Mammary epithelial cell (primary cell): ENCODE measurements at regions not wholly inside any gene's neighbourhood (a gene's known extent, or its start where the extent isn't known, plus 50 kb on each side); places are given as distances from the start of the nearest gene placed in this dataset.

ENCODE experiments used
- EZH2 ChIP-seq: IDR thresholded peaks from 2 replicates; pipeline ENCODE4 v1.6.1; 2012; ENCODE audit warnings: low read length, inconsistent platforms, borderline replicate concordance
- TF ChIP-seq, protein P1 (sequence below), 2 donors: IDR thresholded peaks in 1 of 2; conservative IDR thresholded peaks in 1 of 2; 2 replicates each; pipeline ENCODE4 v1.5.1; 2011 to 2012; ENCODE audit warnings: inconsistent platforms in 2 of 2, low read length in 2 of 2, mild to moderate bottlenecking in 2 of 2, control low read depth in 1 of 2, low read depth in 1 of 2; ENCODE audit not compliant: insufficient read depth in 1 of 2; ENCODE audit errors: extremely low read depth in 1 of 2

- no peak for TF ChIP-seq EZH2
- TF ChIP-seq, protein P1, sequence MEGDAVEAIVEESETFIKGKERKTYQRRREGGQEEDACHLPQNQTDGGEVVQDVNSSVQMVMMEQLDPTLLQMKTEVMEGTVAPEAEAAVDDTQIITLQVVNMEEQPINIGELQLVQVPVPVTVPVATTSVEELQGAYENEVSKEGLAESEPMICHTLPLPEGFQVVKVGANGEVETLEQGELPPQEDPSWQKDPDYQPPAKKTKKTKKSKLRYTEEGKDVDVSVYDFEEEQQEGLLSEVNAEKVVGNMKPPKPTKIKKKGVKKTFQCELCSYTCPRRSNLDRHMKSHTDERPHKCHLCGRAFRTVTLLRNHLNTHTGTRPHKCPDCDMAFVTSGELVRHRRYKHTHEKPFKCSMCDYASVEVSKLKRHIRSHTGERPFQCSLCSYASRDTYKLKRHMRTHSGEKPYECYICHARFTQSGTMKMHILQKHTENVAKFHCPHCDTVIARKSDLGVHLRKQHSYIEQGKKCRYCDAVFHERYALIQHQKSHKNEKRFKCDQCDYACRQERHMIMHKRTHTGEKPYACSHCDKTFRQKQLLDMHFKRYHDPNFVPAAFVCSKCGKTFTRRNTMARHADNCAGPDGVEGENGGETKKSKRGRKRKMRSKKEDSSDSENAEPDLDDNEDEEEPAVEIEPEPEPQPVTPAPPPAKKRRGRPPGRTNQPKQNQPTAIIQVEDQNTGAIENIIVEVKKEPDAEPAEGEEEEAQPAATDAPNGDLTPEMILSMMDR (conservative IDR thresholded peaks at IDR 0.05 in 1 of 2, IDR thresholded peaks at IDR 0.05 in 1 of 2; ENCODE audit: extremely low read depth in 1 of 2, insufficient read depth in 1 of 2, low read depth in 1 of 2, low read length in 2 of 2) = no peak
Observed at GRCh38 chr2:186274936-186275575, 211.0 kb upstream of the ZC3H15 start.
